ENCODE measurements at regions not wholly inside any gene's neighbourhood (a gene's known extent, or its start where the extent isn't known, plus 50 kb on each side); places are given as distances from the start of the nearest gene placed in this dataset.

- no peak overlapping the region for H3K4me3 ChIP-seq (ENCODE audit: low read length)
- TF ChIP-seq CTCF (IDR thresholded peaks at IDR 0.05; ENCODE audit: insufficient read depth, low read depth, low read length, missing control alignments): no peak
- DNase-seq (ENCODE audit: low read depth): peak; percentile 9
Observed at GRCh38 chr20:52242237-52243230, 51.0 kb upstream of the ZFP64 start.

Measured in epithelial cell of esophagus (primary cell).